ENCODE measurements at regions not wholly inside any gene's neighbourhood (a gene's known extent, or its start where the extent isn't known, plus 50 kb on each side); places are given as distances from the start of the nearest gene placed in this dataset.

DNA sequence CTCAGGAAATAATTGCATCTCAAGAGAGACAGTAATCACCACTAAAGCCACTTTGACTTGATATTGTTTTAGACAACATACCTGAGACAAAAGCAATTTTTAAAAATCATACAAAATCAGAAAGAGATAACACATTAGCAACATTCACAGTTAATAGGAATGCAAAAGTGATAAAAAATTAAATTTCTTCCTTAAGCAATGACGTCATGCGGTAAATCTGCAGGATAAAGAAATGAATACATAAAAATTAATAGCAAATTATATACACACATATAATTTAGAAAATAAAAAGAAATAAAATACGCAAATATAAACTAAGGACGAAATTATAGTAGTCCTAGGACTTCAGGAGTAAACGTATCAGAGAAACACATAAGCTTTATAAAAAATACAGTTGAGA, 866.5 kb upstream of the PRKX start:
- WGBS, 2 experiments (ENCODE audit: extremely low coverage in 2 of 2, insufficient read length in 1 of 2) = no CpG with 5 or more reads among the region's 5 CpGs
- H3K4me1 ChIP-seq (ENCODE audit: control insufficient read depth, insufficient read depth, low read length) = no peaks in the 10 kb centered on the region
- DNase-seq (no peak), ATAC-seq (ENCODE audit: low read depth) (no peak)
- intact Hi-C loops (cut with micrococcal nuclease) (no loop called here), dilution Hi-C loops (cut with HindIII; ENCODE audit: low sequenced_read_pairs, unreplicated experiment) (no loop called here), in situ Hi-C loops (cut with MboI; ENCODE audit: low sequenced_read_pairs) (no loop called here)
- H3K36me3 ChIP-seq (ENCODE audit: control insufficient read depth, insufficient read depth, low read length) = no peaks in the 10 kb centered on the region
- H3K4me3 ChIP-seq (ENCODE audit: insufficient read depth, low read depth, low read length) = no peak overlapping the region
- no peak overlapping the region for H4K8ac ChIP-seq (ENCODE audit: low read depth in 2 of 2, low read length in 2 of 2)
- H3K27ac ChIP-seq (ENCODE audit: insufficient read depth, low read length) = no peak overlapping the region
- H3K23ac ChIP-seq (ENCODE audit: low read depth, low read length) = no peak overlapping the region
- no peak overlapping the region for H2BK15ac ChIP-seq (ENCODE audit: low read depth, low read length)
- H2BK20ac ChIP-seq (ENCODE audit: low read depth, low read length) = no peak overlapping the region
- H4K91ac ChIP-seq (ENCODE audit: insufficient read depth, low read depth, low read length) = no peak overlapping the region
- no peak overlapping the region for H3K4me2 ChIP-seq (ENCODE audit: low read depth, low read length)
- H2BK120ac ChIP-seq (ENCODE audit: low read depth, low read length) = no peak overlapping the region
- no peak overlapping the region for H4K5ac ChIP-seq (ENCODE audit: low read depth, low read length)
- H3K9me1 ChIP-seq (ENCODE audit: insufficient read depth, low read length) = no peaks in the 10 kb centered on the region
- H3K27me3 ChIP-seq (ENCODE audit: control insufficient read depth, insufficient read depth, low read length) = no peaks in the 10 kb centered on the region
- H3K4ac ChIP-seq (ENCODE audit: low read depth, low read length) = no peak overlapping the region
- no peak overlapping the region for H2AK5ac ChIP-seq (ENCODE audit: low read depth, low read length)
- no TSS peak for BruUV-seq (replicated peaks)
- no peak overlapping the region for H3K18ac ChIP-seq (ENCODE audit: low read depth, low read length)
- CTCF ChIA-PET = no interaction called here
- no peaks in the 10 kb centered on the region for H3K79me1 ChIP-seq (ENCODE audit: low read depth in 1 of 2, low read length in 2 of 2)
- no peaks in the 10 kb centered on the region for H4K20me1 ChIP-seq (ENCODE audit: insufficient read depth, low read length)
- peaks cover 4% of the 10 kb centered on the region; the same call in 1 of the 2 replicates for H3K9me3 ChIP-seq (ENCODE audit: control insufficient read depth, insufficient read depth, low read length)
- no peak overlapping the region for H3K9ac ChIP-seq (ENCODE audit: low read depth, low read length)
- H2AFZ ChIP-seq (replicated peaks; ENCODE audit: low read length, poor library complexity) = no peak overlapping the region
- H2AK9ac ChIP-seq (replicated peaks; ENCODE audit: low read depth, low read length, poor library complexity) = no peak overlapping the region
- no peak overlapping the region for H3K56ac ChIP-seq (ENCODE audit: extremely low read depth, insufficient read depth, low read length)
- POLR2A ChIA-PET (ENCODE audit: unreplicated experiment) = no interaction called here
- no peak for TF ChIP-seq RFX5 (IDR thresholded peaks at IDR 0.05; ENCODE audit: low read depth, low read length)
- TF ChIP-seq POLR2A (IDR thresholded peaks at IDR 0.05; ENCODE audit: low read depth, low read length) = no peak
- TF ChIP-seq, protein P1, sequence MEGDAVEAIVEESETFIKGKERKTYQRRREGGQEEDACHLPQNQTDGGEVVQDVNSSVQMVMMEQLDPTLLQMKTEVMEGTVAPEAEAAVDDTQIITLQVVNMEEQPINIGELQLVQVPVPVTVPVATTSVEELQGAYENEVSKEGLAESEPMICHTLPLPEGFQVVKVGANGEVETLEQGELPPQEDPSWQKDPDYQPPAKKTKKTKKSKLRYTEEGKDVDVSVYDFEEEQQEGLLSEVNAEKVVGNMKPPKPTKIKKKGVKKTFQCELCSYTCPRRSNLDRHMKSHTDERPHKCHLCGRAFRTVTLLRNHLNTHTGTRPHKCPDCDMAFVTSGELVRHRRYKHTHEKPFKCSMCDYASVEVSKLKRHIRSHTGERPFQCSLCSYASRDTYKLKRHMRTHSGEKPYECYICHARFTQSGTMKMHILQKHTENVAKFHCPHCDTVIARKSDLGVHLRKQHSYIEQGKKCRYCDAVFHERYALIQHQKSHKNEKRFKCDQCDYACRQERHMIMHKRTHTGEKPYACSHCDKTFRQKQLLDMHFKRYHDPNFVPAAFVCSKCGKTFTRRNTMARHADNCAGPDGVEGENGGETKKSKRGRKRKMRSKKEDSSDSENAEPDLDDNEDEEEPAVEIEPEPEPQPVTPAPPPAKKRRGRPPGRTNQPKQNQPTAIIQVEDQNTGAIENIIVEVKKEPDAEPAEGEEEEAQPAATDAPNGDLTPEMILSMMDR (conservative IDR thresholded peaks at IDR 0.05; ENCODE audit: low read depth, low read length) = no peak
- no peak for TF ChIP-seq RAD21 (IDR thresholded peaks at IDR 0.05; ENCODE audit: low read length)
- no peak for TF ChIP-seq CHD1 (IDR thresholded peaks at IDR 0.05; ENCODE audit: low read depth, low read length)
- no peak for TF ChIP-seq BHLHE40 (IDR thresholded peaks at IDR 0.05; ENCODE audit: low read depth, low read length)
- no peak for TF ChIP-seq MXI1 (IDR thresholded peaks at IDR 0.05; ENCODE audit: borderline replicate concordance, low read depth, low read length)
- TF ChIP-seq, protein P2, sequence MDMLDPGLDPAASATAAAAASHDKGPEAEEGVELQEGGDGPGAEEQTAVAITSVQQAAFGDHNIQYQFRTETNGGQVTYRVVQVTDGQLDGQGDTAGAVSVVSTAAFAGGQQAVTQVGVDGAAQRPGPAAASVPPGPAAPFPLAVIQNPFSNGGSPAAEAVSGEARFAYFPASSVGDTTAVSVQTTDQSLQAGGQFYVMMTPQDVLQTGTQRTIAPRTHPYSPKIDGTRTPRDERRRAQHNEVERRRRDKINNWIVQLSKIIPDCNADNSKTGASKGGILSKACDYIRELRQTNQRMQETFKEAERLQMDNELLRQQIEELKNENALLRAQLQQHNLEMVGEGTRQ (IDR thresholded peaks at IDR 0.05; ENCODE audit: low read depth, low read length) = no peak
- TF ChIP-seq CEBPB (IDR thresholded peaks at IDR 0.05; ENCODE audit: low read depth, low read length) = no peak
- TF ChIP-seq RCOR1 (IDR thresholded peaks at IDR 0.05; ENCODE audit: insufficient replicate concordance, low read length) = no peak
- no peak for TF ChIP-seq SMC3 (IDR thresholded peaks at IDR 0.05; ENCODE audit: low read depth, low read length)
- TF ChIP-seq MAFK (IDR thresholded peaks at IDR 0.05; ENCODE audit: low read depth, low read length) = no peak
- no peak for TF ChIP-seq FOS (IDR thresholded peaks at IDR 0.05; ENCODE audit: low read depth, low read length)
- TF ChIP-seq MAZ (IDR thresholded peaks at IDR 0.05; ENCODE audit: borderline replicate concordance, low read depth, low read length) = no peak
- TF ChIP-seq, protein P3, sequence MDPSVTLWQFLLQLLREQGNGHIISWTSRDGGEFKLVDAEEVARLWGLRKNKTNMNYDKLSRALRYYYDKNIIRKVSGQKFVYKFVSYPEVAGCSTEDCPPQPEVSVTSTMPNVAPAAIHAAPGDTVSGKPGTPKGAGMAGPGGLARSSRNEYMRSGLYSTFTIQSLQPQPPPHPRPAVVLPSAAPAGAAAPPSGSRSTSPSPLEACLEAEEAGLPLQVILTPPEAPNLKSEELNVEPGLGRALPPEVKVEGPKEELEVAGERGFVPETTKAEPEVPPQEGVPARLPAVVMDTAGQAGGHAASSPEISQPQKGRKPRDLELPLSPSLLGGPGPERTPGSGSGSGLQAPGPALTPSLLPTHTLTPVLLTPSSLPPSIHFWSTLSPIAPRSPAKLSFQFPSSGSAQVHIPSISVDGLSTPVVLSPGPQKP (IDR thresholded peaks at IDR 0.05; ENCODE audit: borderline replicate concordance, low read depth, low read length) = no peak
- H2BK5ac ChIP-seq (ENCODE audit: low read depth, low read length, poor library complexity, severe bottlenecking) = no peak overlapping the region
- H3K14ac ChIP-seq (replicated peaks; ENCODE audit: low read depth, low read length) = no peak overlapping the region

All from IMR-90 (cell line).